Activated CD4-positive, alpha-beta T cell treated with anti-CD3 and anti-CD28 coated beads, Interleukin-2, amount 10 ng/mL, durations not matched to agents 7 days and 5 days (primary cell): ENCODE measurements at regions not wholly inside any gene's neighbourhood (a gene's known extent, or its start where the extent isn't known, plus 50 kb on each side); places are given as distances from the start of the nearest gene placed in this dataset.

ENCODE experiments used
- CTCF ChIA-PET: fragments of 350-600 bp; sonication (Branson Sonifier 250); formaldehyde crosslinking; loops from one replicate; lab custom pipeline; 2021; ENCODE audit warnings: antibody characterized with exemption; lab: Charles Lee
- POLR2A ChIA-PET: fragments of 350-600 bp; sonication (Branson Sonifier 250); formaldehyde crosslinking; loops from one replicate; lab custom pipeline; 2021; ENCODE audit warnings: antibody characterized with exemption; lab: Charles Lee
- DNase-seq: peaks from one replicate; pipeline ENCODE4 v3.0.0-alpha.2; 2020
- H3K27ac Mint-ChIP-seq: one replicate; pipeline ENCODE4 v1.8.0; 2021; ENCODE audit warnings: mild to moderate bottlenecking, moderate library complexity, mixed read lengths
- H3K27me3 Mint-ChIP-seq: one replicate; pipeline ENCODE4 v1.8.0; 2021; ENCODE audit warnings: mixed read lengths
- H3K36me3 Mint-ChIP-seq: one replicate; pipeline ENCODE4 v1.8.0; 2021; ENCODE audit warnings: low read depth, mixed read lengths
- H3K4me1 Mint-ChIP-seq: one replicate; pipeline ENCODE4 v1.8.0; 2021; ENCODE audit warnings: mixed read lengths
- H3K4me3 Mint-ChIP-seq: one replicate; pipeline ENCODE4 v1.8.0; 2021; ENCODE audit warnings: mild to moderate bottlenecking, moderate library complexity, mixed read lengths
- H3K9me3 Mint-ChIP-seq: one replicate; pipeline ENCODE4 v1.8.0; 2021; ENCODE audit warnings: mixed read lengths

- no peaks in the 10 kb centered on the region for H3K4me1 Mint-ChIP-seq
- H3K27me3 Mint-ChIP-seq: no peaks in the 10 kb centered on the region
- peaks cover 17% of the 10 kb centered on the region for H3K9me3 Mint-ChIP-seq
- no peak for DNase-seq
- no peak overlapping the region for H3K27ac Mint-ChIP-seq
- ChIA-PET CTCF (no interaction called here), POLR2A (no interaction called here)
- no peak overlapping the region for H3K4me3 Mint-ChIP-seq
- no peaks in the 10 kb centered on the region for H3K36me3 Mint-ChIP-seq
Measured at GRCh38 chr13:80654638-80655249, 313.8 kb upstream of the SPRY2 start.

- H3K27ac Mint-ChIP-seq: no peak overlapping the region
- H3K4me1 Mint-ChIP-seq: no peaks in the 10 kb centered on the region
- H3K27me3 Mint-ChIP-seq: no peaks in the 10 kb centered on the region
- no peaks in the 10 kb centered on the region for H3K36me3 Mint-ChIP-seq
- CTCF ChIA-PET: no interaction called here
- no peak for DNase-seq
- no peak overlapping the region for H3K4me3 Mint-ChIP-seq
- H3K9me3 Mint-ChIP-seq: peaks cover 2% of the 10 kb centered on the region
- POLR2A ChIA-PET: no interaction called here
Measured at GRCh38 chr13:80649274-80649673, 308.3 kb upstream of the SPRY2 start.

- H3K36me3 Mint-ChIP-seq: no peaks in the 10 kb centered on the region
- no peaks in the 10 kb centered on the region for H3K27me3 Mint-ChIP-seq
- peaks cover 2% of the 10 kb centered on the region for H3K9me3 Mint-ChIP-seq
- ChIA-PET POLR2A (no interaction called here), CTCF (no interaction called here)
- no peak overlapping the region for H3K27ac Mint-ChIP-seq
- H3K4me1 Mint-ChIP-seq: no peaks in the 10 kb centered on the region
- no peak overlapping the region for H3K4me3 Mint-ChIP-seq
- no peak for DNase-seq
Measured at GRCh38 chr13:80642641-80643040, 301.7 kb upstream of the SPRY2 start.

GRCh38 chr13:80633251-80633650 is 292.3 kb upstream of the SPRY2 start:
- POLR2A ChIA-PET: no interaction called here

GRCh38 chr13:80630685-80631121 is 289.8 kb upstream of the SPRY2 start:
- Mint-ChIP-seq H3K4me1 (no peaks in the 10 kb centered on the region), H3K27me3 (no peaks in the 10 kb centered on the region), H3K27ac (no peak overlapping the region), H3K36me3 (no peaks in the 10 kb centered on the region), H3K4me3 (no peak overlapping the region), H3K9me3 (no peaks in the 10 kb centered on the region)
- ChIA-PET CTCF (no interaction called here), POLR2A (no interaction called here)
- no peak for DNase-seq

More at GRCh38 chr13:80633251-80633650, 292.3 kb upstream of the SPRY2 start:
- Mint-ChIP-seq H3K9me3 (no peaks in the 10 kb centered on the region), H3K4me1 (no peaks in the 10 kb centered on the region), H3K27me3 (no peaks in the 10 kb centered on the region), H3K27ac (no peak overlapping the region), H3K36me3 (no peaks in the 10 kb centered on the region), H3K4me3 (no peak overlapping the region)
- CTCF ChIA-PET: no interaction called here
- DNase-seq: no peak

- Mint-ChIP-seq H3K27ac (no peak overlapping the region), H3K27me3 (no peaks in the 10 kb centered on the region), H3K9me3 (no peaks in the 10 kb centered on the region), H3K4me1 (no peaks in the 10 kb centered on the region), H3K4me3 (no peak overlapping the region), H3K36me3 (no peaks in the 10 kb centered on the region)
- ChIA-PET CTCF (interaction anchor here (0.6 kb wide), 1 partner anchor 29 kb away, joined by 4 read pairs; no protein-coding TSS in a partner anchor), POLR2A (no interaction called here)
- no peak for DNase-seq
Measured at GRCh38 chr13:80618781-80619180, 277.9 kb upstream of the SPRY2 start.

GRCh38 chr13:80612804-80613203 is 271.9 kb upstream of the SPRY2 start:
- Mint-ChIP-seq H3K9me3 (no peaks in the 10 kb centered on the region), H3K4me1 (no peaks in the 10 kb centered on the region), H3K27me3 (no peaks in the 10 kb centered on the region), H3K36me3 (no peaks in the 10 kb centered on the region), H3K4me3 (no peak overlapping the region), H3K27ac (no peak overlapping the region)
- CTCF ChIA-PET: no interaction called here
- no peak for DNase-seq
- POLR2A ChIA-PET: no interaction called here

GRCh38 chr13:80611310-80611709 is 270.4 kb upstream of the SPRY2 start:
- Mint-ChIP-seq H3K27ac (no peak overlapping the region), H3K4me3 (no peak overlapping the region), H3K4me1 (no peaks in the 10 kb centered on the region), H3K27me3 (no peaks in the 10 kb centered on the region), H3K36me3 (no peaks in the 10 kb centered on the region), H3K9me3 (no peaks in the 10 kb centered on the region)
- DNase-seq: no peak
- ChIA-PET POLR2A (no interaction called here), CTCF (no interaction called here)

GRCh38 chr13:80605716-80606115 is 264.8 kb upstream of the SPRY2 start:
- Mint-ChIP-seq H3K36me3 (no peaks in the 10 kb centered on the region), H3K4me3 (no peak overlapping the region), H3K27me3 (no peaks in the 10 kb centered on the region), H3K27ac (no peak overlapping the region), H3K4me1 (no peaks in the 10 kb centered on the region), H3K9me3 (no peaks in the 10 kb centered on the region)
- ChIA-PET POLR2A (no interaction called here), CTCF (no interaction called here)
- no peak for DNase-seq

- Mint-ChIP-seq H3K36me3 (no peaks in the 10 kb centered on the region), H3K9me3 (no peaks in the 10 kb centered on the region), H3K27ac (no peak overlapping the region), H3K4me3 (no peak overlapping the region), H3K27me3 (no peaks in the 10 kb centered on the region), H3K4me1 (no peaks in the 10 kb centered on the region)
- CTCF ChIA-PET: no interaction called here
- POLR2A ChIA-PET: no interaction called here
- no peak for DNase-seq
Measured at GRCh38 chr13:80605011-80605410, 264.1 kb upstream of the SPRY2 start.

GRCh38 chr13:80604098-80604497 is 263.2 kb upstream of the SPRY2 start:
- Mint-ChIP-seq H3K27me3 (no peaks in the 10 kb centered on the region), H3K9me3 (no peaks in the 10 kb centered on the region), H3K36me3 (no peaks in the 10 kb centered on the region), H3K4me3 (no peak overlapping the region), H3K4me1 (no peaks in the 10 kb centered on the region), H3K27ac (no peak overlapping the region)
- ChIA-PET CTCF (no interaction called here), POLR2A (no interaction called here)
- DNase-seq: no peak

GRCh38 chr13:80603351-80603750 is 262.4 kb upstream of the SPRY2 start:
- no peaks in the 10 kb centered on the region for H3K27me3 Mint-ChIP-seq
- H3K4me1 Mint-ChIP-seq: no peaks in the 10 kb centered on the region
- H3K4me3 Mint-ChIP-seq: no peak overlapping the region
- DNase-seq: no peak
- POLR2A ChIA-PET: no interaction called here
- no peaks in the 10 kb centered on the region for H3K9me3 Mint-ChIP-seq
- H3K27ac Mint-ChIP-seq: no peak overlapping the region
- H3K36me3 Mint-ChIP-seq: no peaks in the 10 kb centered on the region
- CTCF ChIA-PET: interaction anchor here (0.6 kb wide), 1 partner anchor 158 kb away, joined by 6 read pairs; no protein-coding TSS in a partner anchor

- ChIA-PET CTCF (interaction anchor here (0.6 kb wide), 1 partner anchor 12 kb away, joined by 3 read pairs; no protein-coding TSS in a partner anchor), POLR2A (no interaction called here)
- H3K4me3 Mint-ChIP-seq: no peak overlapping the region
- no peak for DNase-seq
- H3K27me3 Mint-ChIP-seq: no peaks in the 10 kb centered on the region
- no peaks in the 10 kb centered on the region for H3K9me3 Mint-ChIP-seq
- H3K4me1 Mint-ChIP-seq: no peaks in the 10 kb centered on the region
- no peak overlapping the region for H3K27ac Mint-ChIP-seq
- H3K36me3 Mint-ChIP-seq: no peaks in the 10 kb centered on the region
Measured at GRCh38 chr13:80599765-80600164, 258.8 kb upstream of the SPRY2 start.

GRCh38 chr13:80598189-80598588 is 257.3 kb upstream of the SPRY2 start:
- Mint-ChIP-seq H3K4me1 (no peaks in the 10 kb centered on the region), H3K27me3 (no peaks in the 10 kb centered on the region), H3K36me3 (no peaks in the 10 kb centered on the region), H3K9me3 (no peaks in the 10 kb centered on the region), H3K27ac (no peak overlapping the region), H3K4me3 (no peak overlapping the region)
- POLR2A ChIA-PET: no interaction called here
- CTCF ChIA-PET: no interaction called here
- no peak for DNase-seq
